Stimulated activated CD4-positive, alpha-beta T cell treated with anti-CD3 and anti-CD28 coated beads, Interleukin-1b, Interleukin-23, amount 100 ng/mL, for 1 hour (primary cell): ENCODE measurements at regions not wholly inside any gene's neighbourhood (a gene's known extent, or its start where the extent isn't known, plus 50 kb on each side); places are given as distances from the start of the nearest gene placed in this dataset.

Source experiments
- DNase-seq, 2 donors: peaks; one replicate each; pipeline ENCODE4 v3.0.0-alpha.2; 2020; ENCODE audit warnings: low read depth in 2 of 2

- no peak for DNase-seq
These were observed 146.9 kb upstream of the DMAC1 start for GRCh38 chr9:7946458-7946857.

- DNase-seq = no peak
These were observed 145.0 kb upstream of the DMAC1 start for GRCh38 chr9:7944572-7944971.

- DNase-seq = no peak
These were observed 138.3 kb upstream of the DMAC1 start for GRCh38 chr9:7937761-7938491.

GRCh38 chr9:7936996-7937395 is 137.4 kb upstream of the DMAC1 start:
- DNase-seq = no peak

GRCh38 chr9:7936163-7936562 is 136.6 kb upstream of the DMAC1 start:
- no peak for DNase-seq

- no peak for DNase-seq
These were observed 136.1 kb upstream of the DMAC1 start for GRCh38 chr9:7935681-7936080.

GRCh38 chr9:7932767-7933166 is 133.2 kb upstream of the DMAC1 start:
- no peak for DNase-seq

- DNase-seq = no peak
These were observed 131.0 kb upstream of the DMAC1 start for GRCh38 chr9:7930613-7931012.

GRCh38 chr9:7921545-7922197 is 122.1 kb upstream of the DMAC1 start:
- no peak for DNase-seq

GRCh38 chr9:7912037-7912535 is 112.5 kb upstream of the DMAC1 start:
- DNase-seq = no peak

GRCh38 chr9:7910426-7911020 is 110.9 kb upstream of the DMAC1 start:
- DNase-seq = no peak

GRCh38 chr9:7909537-7909936 is 110.0 kb upstream of the DMAC1 start:
- no peak for DNase-seq

- DNase-seq = no peak
These were observed 108.2 kb upstream of the DMAC1 start for GRCh38 chr9:7907551-7908337.

- DNase-seq = no peak
These were observed 107.4 kb upstream of the DMAC1 start for GRCh38 chr9:7906783-7907550.

- DNase-seq = no peak
These were observed 102.0 kb upstream of the DMAC1 start for GRCh38 chr9:7901621-7902020.

- DNase-seq = no peak
These were observed 101.0 kb upstream of the DMAC1 start for GRCh38 chr9:7900541-7900940.

GRCh38 chr9:7899753-7900152 is 100.2 kb upstream of the DMAC1 start:
- DNase-seq = no peak

GRCh38 chr9:7894231-7894630 is 94.7 kb upstream of the DMAC1 start:
- DNase-seq = no peak

- no peak for DNase-seq
These were observed 93.4 kb upstream of the DMAC1 start for GRCh38 chr9:7892975-7893374.

- DNase-seq = no peak
These were observed 80.1 kb upstream of the DMAC1 start for GRCh38 chr9:7879551-7880245.
